ENCODE measurements at regions not wholly inside any gene's neighbourhood (a gene's known extent, or its start where the extent isn't known, plus 50 kb on each side); places are given as distances from the start of the nearest gene placed in this dataset.

GRCh38 chr17:14903854-14904253 is 361.3 kb downstream of the PMP22 start:
- Histone ChIP-seq H3K4me3 (no peak overlapping the region), H3K36me3 (no peaks in the 10 kb centered on the region), H3K4me1 (no peaks in the 10 kb centered on the region), H3K27me3 (no peaks in the 10 kb centered on the region), H3K9me3 (no peaks in the 10 kb centered on the region), H3K27ac (no peak overlapping the region)
- no peak for ATAC-seq
- 40 to 45% methylated on average over 1 of the region's 1 CpG for WGBS, 2 donors (ENCODE audit: low coverage in 1 of 2)
- TF ChIP-seq EP300 (IDR thresholded peaks at IDR 0.05), result no peak
- no peak for TF ChIP-seq POLR2A (IDR thresholded peaks at IDR 0.05)
- TF ChIP-seq CTCF (IDR thresholded peaks at IDR 0.05), result no peak
- no peak for TF ChIP-seq POLR2AphosphoS5 (IDR thresholded peaks at IDR 0.05)

- no peak overlapping the region for H3K27ac ChIP-seq
- TF ChIP-seq EP300 (IDR thresholded peaks at IDR 0.05) (no peak), POLR2A (IDR thresholded peaks at IDR 0.05) (no peak), POLR2AphosphoS5 (IDR thresholded peaks at IDR 0.05) (no peak), CTCF (IDR thresholded peaks at IDR 0.05) (no peak)
- H3K36me3 ChIP-seq, result no peaks in the 10 kb centered on the region
- no peaks in the 10 kb centered on the region for H3K9me3 ChIP-seq
- no peaks in the 10 kb centered on the region for H3K4me1 ChIP-seq
- no peak for ATAC-seq
- H3K4me3 ChIP-seq, result no peak overlapping the region
- H3K27me3 ChIP-seq, result no peaks in the 10 kb centered on the region
Observed at GRCh38 chr17:14902803-14903202, 362.3 kb downstream of the PMP22 start.

GRCh38 chr17:14902297-14902696 is 362.8 kb downstream of the PMP22 start:
- H3K27me3 ChIP-seq, result no peaks in the 10 kb centered on the region
- no peak overlapping the region for H3K27ac ChIP-seq
- ATAC-seq, result no peak
- no peak for TF ChIP-seq POLR2A (IDR thresholded peaks at IDR 0.05)
- TF ChIP-seq EP300 (IDR thresholded peaks at IDR 0.05), result no peak
- no peak for TF ChIP-seq CTCF (IDR thresholded peaks at IDR 0.05)
- no peak for TF ChIP-seq POLR2AphosphoS5 (IDR thresholded peaks at IDR 0.05)
- no peak overlapping the region for H3K4me3 ChIP-seq
- H3K36me3 ChIP-seq, result no peaks in the 10 kb centered on the region
- 82 to 94% methylated on average over 3 of the region's 3 CpGs for WGBS, 2 donors (ENCODE audit: low coverage in 1 of 2)
- no peaks in the 10 kb centered on the region for H3K9me3 ChIP-seq
- no peaks in the 10 kb centered on the region for H3K4me1 ChIP-seq

GRCh38 chr17:14901376-14901775 is 363.8 kb downstream of the PMP22 start:
- Histone ChIP-seq H3K9me3 (no peaks in the 10 kb centered on the region), H3K4me3 (no peak overlapping the region), H3K27ac (no peak overlapping the region), H3K27me3 (no peaks in the 10 kb centered on the region), H3K4me1 (no peaks in the 10 kb centered on the region), H3K36me3 (no peaks in the 10 kb centered on the region)
- 63 to 86% methylated on average over 2 of the region's 2 CpGs for WGBS, 2 donors (ENCODE audit: low coverage in 1 of 2)
- no peak for ATAC-seq
- TF ChIP-seq CTCF (IDR thresholded peaks at IDR 0.05) (no peak), EP300 (IDR thresholded peaks at IDR 0.05) (no peak), POLR2A (IDR thresholded peaks at IDR 0.05) (no peak), POLR2AphosphoS5 (IDR thresholded peaks at IDR 0.05) (no peak)

- WGBS, 2 donors (ENCODE audit: low coverage in 1 of 2), result 71 to 100% methylated on average over 2 of the region's 2 CpGs
- Histone ChIP-seq H3K27me3 (no peaks in the 10 kb centered on the region), H3K4me3 (no peak overlapping the region), H3K4me1 (no peaks in the 10 kb centered on the region), H3K9me3 (peaks cover 0 to 34% (median 0%) of the 10 kb centered on the region in 3 donors), H3K36me3 (no peaks in the 10 kb centered on the region), H3K27ac (no peak overlapping the region)
- TF ChIP-seq CTCF (IDR thresholded peaks at IDR 0.05) (no peak), POLR2AphosphoS5 (IDR thresholded peaks at IDR 0.05) (no peak), EP300 (IDR thresholded peaks at IDR 0.05) (no peak), POLR2A (IDR thresholded peaks at IDR 0.05) (no peak)
- no peak for ATAC-seq
Observed at GRCh38 chr17:14886200-14886739, 378.9 kb downstream of the PMP22 start.
